Spleen (tissue), 11 donors: ENCODE measurements at regions not wholly inside any gene's neighbourhood (a gene's known extent, or its start where the extent isn't known, plus 50 kb on each side); places are given as distances from the start of the nearest gene placed in this dataset.

Experiments
- DNase-seq: peaks from one replicate; pipeline ENCODE4 v3.0.0-alpha.2; 2020
- H3K27ac ChIP-seq, 8 donors: fragments of 200-600 bp; sonication (generic) in 7 of 8; 1 replicate in 4 of 8; 2 replicates in 4 of 8; pipeline versions ENCODE4 v1.5.0 to v1.8.0; 2016 to 2021; ENCODE audit warnings: inconsistent platforms in 4 of 8, mild to moderate bottlenecking in 4 of 8, moderate library complexity in 1 of 8
- H3K27me3 ChIP-seq, 7 donors: fragments of 200-600 bp; sonication (generic) in 6 of 7; replicated peaks in 1 of 7; 1 replicate in 4 of 7; 2 replicates in 3 of 7; pipeline versions ENCODE4 v1.5.0 to v1.8.0; 2016 to 2021; ENCODE audit warnings: inconsistent platforms in 3 of 7, mild to moderate bottlenecking in 1 of 7
- H3K36me3 ChIP-seq, 6 donors: fragments of 200-600 bp; sonication (generic) in 5 of 6; 1 replicate in 4 of 6; 2 replicates in 2 of 6; pipeline versions ENCODE4 v1.5.0 to v1.8.0; 2016 to 2021; ENCODE audit warnings: inconsistent platforms in 2 of 6
- H3K4me1 ChIP-seq, 6 donors: fragments of 200-600 bp; sonication (generic) in 5 of 6; 1 replicate in 3 of 6; 2 replicates in 3 of 6; pipeline versions ENCODE4 v1.5.0 to v1.8.0; 2016 to 2021; ENCODE audit warnings: inconsistent platforms in 3 of 6
- H3K4me3 ChIP-seq, 8 donors: fragments of 200-600 bp; sonication (generic) in 7 of 8; 1 replicate in 4 of 8; 2 replicates in 4 of 8; pipeline versions ENCODE4 v1.5.0 to v1.8.0; 2016 to 2021; ENCODE audit warnings: inconsistent platforms in 4 of 8, mild to moderate bottlenecking in 4 of 8, moderate library complexity in 2 of 8
- H3K9me3 ChIP-seq, 8 donors: fragments of 200-600 bp; sonication (generic) in 7 of 8; 1 replicate in 4 of 8; 2 replicates in 4 of 8; pipeline versions ENCODE4 v1.5.0 to v1.8.0; 2016 to 2021; ENCODE audit warnings: inconsistent platforms in 4 of 8
- POLR2A ChIP-seq, 3 donors: fragments of 450-650 bp; IDR thresholded peaks; one replicate each; pipeline ENCODE4 v1.5.1; 2017; ENCODE audit warnings: antibody characterized with exemption in 3 of 3, mild to moderate bottlenecking in 1 of 3
- POLR2AphosphoS5 ChIP-seq, 3 donors: sonication (generic); formaldehyde crosslinking; IDR thresholded peaks; one replicate each; pipeline ENCODE4 v1.5.1; 2017; ENCODE audit warnings: antibody characterized with exemption in 3 of 3
- WGBS, 5 donors: extraction: QIAGEN DNeasy Blood & Tissue Kit in 3 of 5; methylation state at CpG; one replicate each; pipeline versions ENCODE4 v1.1.5 to v1.1.7; 2013 to 2018; 5-methylcytosine and 5-hydroxymethylcytosine counted together
- intact Hi-C: fragments of 100-400 bp; cut with DNase I; formaldehyde crosslinking; loops from one replicate; pipeline ENCODE4 v1.15.0; 2023; ENCODE audit warnings: low total_unique reads
- TF ChIP-seq, protein P1 (sequence below), 11 experiments: fragments of 200-600 bp in 7 of 11; fragments of 450-650 bp in 4 of 11; sonication (generic) in 4 of 11; IDR thresholded peaks in 8 of 11; conservative IDR thresholded peaks in 3 of 11; 1 replicate in 7 of 11; 2 replicates in 4 of 11; pipeline versions ENCODE4 v1.4.0 to v1.8.0; 2016 to 2021; ENCODE audit warnings: antibody characterized with exemption in 11 of 11, inconsistent platforms in 4 of 11, mild to moderate bottlenecking in 1 of 11
- donor health status: healthy with polysubstance abuse.
- donor health status: DM: no; HTN: no; CAD: no; lungs with moderate emphysema.
- donor health status: DM: no; HTN: no; CAD: no.
- donor health status: Bipolar disorder and iron deficiency.
- donor health status: healthy.
- donor health status: DM: no; HTN: no; CAD: no.
- donor health status: DM: yes; HTN: yes; CAD: no.

DNA sequence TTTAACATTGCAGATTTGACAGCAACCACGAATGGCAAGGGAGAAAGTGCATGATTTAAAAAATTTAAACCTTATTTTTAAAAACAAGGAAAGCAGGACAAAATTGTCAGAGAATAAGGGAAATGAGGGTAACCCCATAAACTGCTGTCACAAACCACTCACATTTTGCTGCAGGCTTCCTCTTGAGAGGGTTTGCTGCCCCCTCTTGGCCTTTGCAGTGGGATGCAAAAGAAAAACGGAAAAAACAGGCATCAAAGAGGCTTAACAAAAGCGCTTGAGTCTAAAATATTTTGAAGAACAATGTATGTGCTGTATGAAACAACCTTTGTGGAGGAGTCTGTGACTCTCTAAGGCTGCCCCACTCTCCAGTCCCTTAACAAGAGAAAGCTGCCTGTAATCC is 91.6 kb downstream of the TMX3 start:
- Histone ChIP-seq H3K27ac (no peak overlapping the region), H3K4me3 (no peak overlapping the region), H3K36me3 (no peaks in the 10 kb centered on the region), H3K9me3 (no peaks in the 10 kb centered on the region), H3K4me1 (no peaks in the 10 kb centered on the region), H3K27me3 (no peaks in the 10 kb centered on the region)
- intact Hi-C loops, result no loop called here
- TF ChIP-seq POLR2AphosphoS5 (IDR thresholded peaks at IDR 0.05), result no peak
- TF ChIP-seq, protein P1, sequence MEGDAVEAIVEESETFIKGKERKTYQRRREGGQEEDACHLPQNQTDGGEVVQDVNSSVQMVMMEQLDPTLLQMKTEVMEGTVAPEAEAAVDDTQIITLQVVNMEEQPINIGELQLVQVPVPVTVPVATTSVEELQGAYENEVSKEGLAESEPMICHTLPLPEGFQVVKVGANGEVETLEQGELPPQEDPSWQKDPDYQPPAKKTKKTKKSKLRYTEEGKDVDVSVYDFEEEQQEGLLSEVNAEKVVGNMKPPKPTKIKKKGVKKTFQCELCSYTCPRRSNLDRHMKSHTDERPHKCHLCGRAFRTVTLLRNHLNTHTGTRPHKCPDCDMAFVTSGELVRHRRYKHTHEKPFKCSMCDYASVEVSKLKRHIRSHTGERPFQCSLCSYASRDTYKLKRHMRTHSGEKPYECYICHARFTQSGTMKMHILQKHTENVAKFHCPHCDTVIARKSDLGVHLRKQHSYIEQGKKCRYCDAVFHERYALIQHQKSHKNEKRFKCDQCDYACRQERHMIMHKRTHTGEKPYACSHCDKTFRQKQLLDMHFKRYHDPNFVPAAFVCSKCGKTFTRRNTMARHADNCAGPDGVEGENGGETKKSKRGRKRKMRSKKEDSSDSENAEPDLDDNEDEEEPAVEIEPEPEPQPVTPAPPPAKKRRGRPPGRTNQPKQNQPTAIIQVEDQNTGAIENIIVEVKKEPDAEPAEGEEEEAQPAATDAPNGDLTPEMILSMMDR (IDR thresholded peaks at IDR 0.05 in 8 of 11, conservative IDR thresholded peaks at IDR 0.05 in 3 of 11), result peak in 7 of 11 experiments; percentile 37 to 60 (median 49)
- WGBS, 5 donors, result 0 to 6% (median 3%) methylated on average over 3 of the region's 3 CpGs
- DNase-seq, result no peak

GRCh38 chr18:68611311-68611710 is 103.6 kb downstream of the TMX3 start:
- H3K9me3 ChIP-seq, result no peaks in the 10 kb centered on the region
- peaks cover 0 to 4% (median 0%) of the 10 kb centered on the region in 7 donors for H3K27me3 ChIP-seq
- no peak for DNase-seq
- TF ChIP-seq POLR2A (IDR thresholded peaks at IDR 0.05), result no peak
- TF ChIP-seq, protein P1 (IDR thresholded peaks at IDR 0.05 in 8 of 11, conservative IDR thresholded peaks at IDR 0.05 in 3 of 11), result no peak
- no peak for TF ChIP-seq POLR2AphosphoS5 (IDR thresholded peaks at IDR 0.05)
- no peaks in the 10 kb centered on the region for H3K36me3 ChIP-seq
- no peak overlapping the region for H3K4me3 ChIP-seq
- no peaks in the 10 kb centered on the region for H3K4me1 ChIP-seq
- intact Hi-C loops, result no loop called here
- no peak overlapping the region for H3K27ac ChIP-seq
- WGBS, 5 donors, result 80 to 92% (median 82%) methylated on average over 4 of the region's 4 CpGs

DNA sequence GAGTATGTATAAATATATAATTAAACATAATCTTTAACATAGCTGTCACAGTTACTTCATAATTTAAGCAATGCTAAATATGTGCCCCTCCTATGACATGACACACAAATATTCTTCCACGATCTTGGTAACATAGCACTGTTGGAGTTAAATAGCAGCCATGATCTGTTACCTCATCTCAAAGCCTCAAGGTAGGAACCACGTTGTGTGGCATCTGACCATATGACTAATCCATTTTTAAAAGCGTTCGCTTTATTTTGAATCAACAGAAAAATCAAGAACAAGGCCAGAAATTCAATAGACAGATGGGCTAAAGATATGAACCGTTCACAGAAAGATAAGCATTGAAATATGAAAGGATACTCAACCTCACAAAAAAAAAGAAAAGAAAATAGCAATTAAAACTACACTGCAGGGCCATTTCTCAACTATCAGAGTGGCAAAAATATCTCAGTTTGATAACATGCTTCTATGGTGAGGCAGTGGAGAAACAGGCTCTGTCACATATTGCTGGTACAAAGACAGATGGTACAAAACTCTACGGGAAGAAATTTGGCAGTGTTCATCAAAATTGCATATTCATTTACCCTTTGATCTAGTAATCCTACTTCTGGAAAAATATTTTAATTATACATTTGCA is 105.9 kb downstream of the TMX3 start:
- Histone ChIP-seq H3K4me3 (no peak overlapping the region), H3K36me3 (no peaks in the 10 kb centered on the region), H3K27me3 (no peaks in the 10 kb centered on the region), H3K4me1 (no peaks in the 10 kb centered on the region), H3K27ac (no peak overlapping the region), H3K9me3 (no peaks in the 10 kb centered on the region)
- 80 to 88% (median 84%) methylated on average over 6 of the region's 6 CpGs for WGBS, 5 donors
- TF ChIP-seq POLR2A (IDR thresholded peaks at IDR 0.05) (no peak), POLR2AphosphoS5 (IDR thresholded peaks at IDR 0.05) (no peak)
- TF ChIP-seq, protein P1 (IDR thresholded peaks at IDR 0.05 in 8 of 11, conservative IDR thresholded peaks at IDR 0.05 in 3 of 11), result no peak
- intact Hi-C loops, result no loop called here
- DNase-seq, result no peak

GRCh38 chr18:68607852-68608251 is 107.1 kb downstream of the TMX3 start:
- H3K9me3 ChIP-seq, result no peaks in the 10 kb centered on the region
- no peaks in the 10 kb centered on the region for H3K4me1 ChIP-seq
- no peaks in the 10 kb centered on the region for H3K27me3 ChIP-seq
- no peak for DNase-seq
- no peak for TF ChIP-seq POLR2AphosphoS5 (IDR thresholded peaks at IDR 0.05)
- TF ChIP-seq, protein P1 (IDR thresholded peaks at IDR 0.05 in 8 of 11, conservative IDR thresholded peaks at IDR 0.05 in 3 of 11), result no peak
- TF ChIP-seq POLR2A (IDR thresholded peaks at IDR 0.05), result no peak
- H3K4me3 ChIP-seq, result no peak overlapping the region
- H3K36me3 ChIP-seq, result no peaks in the 10 kb centered on the region
- no peak overlapping the region for H3K27ac ChIP-seq
- intact Hi-C loops, result no loop called here
- WGBS, 5 donors, result 79 to 91% (median 89%) methylated on average over 2 of the region's 2 CpGs
